ENCODE measurements at regions not wholly inside any gene's neighbourhood (a gene's known extent, or its start where the extent isn't known, plus 50 kb on each side); places are given as distances from the start of the nearest gene placed in this dataset.

DNA sequence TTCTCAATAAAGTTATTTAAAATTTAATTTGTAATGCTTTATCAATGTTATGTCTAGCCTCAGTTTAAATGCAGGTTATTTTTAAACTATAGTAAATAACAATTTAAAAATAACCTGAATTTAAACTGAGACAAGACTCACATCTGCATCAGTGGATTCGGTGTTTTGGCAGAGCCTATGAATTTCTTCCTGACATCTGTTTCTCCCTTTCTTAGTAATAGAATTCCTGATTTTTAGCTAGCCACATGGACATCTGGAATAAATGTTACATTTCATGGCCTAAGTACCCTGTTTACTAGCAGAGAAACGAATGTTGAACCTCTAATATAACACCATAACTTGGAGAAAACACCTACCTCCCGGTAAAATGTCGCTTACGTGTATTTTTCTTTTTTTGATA, 1141.6 kb upstream of the ADGRL2 start:
- H3K27ac ChIP-seq (ENCODE audit: low read depth in 1 of 2, low read length in 2 of 2): no peak overlapping the region
- intact Hi-C loops (cut with DNase I, micrococcal nuclease): no loop called here
- Mint-ChIP-seq H3K4me1 (ENCODE audit: low read depth) (no peaks in the 10 kb centered on the region), H3K9me3 (peaks cover 21% of the 10 kb centered on the region), H3K27ac (no peak overlapping the region), H3K36me3 (ENCODE audit: low read depth) (no peaks in the 10 kb centered on the region), H3K27me3 (no peaks in the 10 kb centered on the region), H3K4me3 (no peak overlapping the region)
- no peaks in the 10 kb centered on the region for H3K4me1 ChIP-seq (ENCODE audit: insufficient read depth, low read length)
- DNase-seq (no peak), ATAC-seq (ENCODE audit: poor library complexity) (no peak)
- ChIA-PET POLR2A (no interaction called here), CTCF (no interaction called here)
- no peaks in the 10 kb centered on the region for H3K9me3 ChIP-seq (ENCODE audit: control insufficient read depth in 1 of 2, insufficient read depth in 1 of 2, low read length in 2 of 2)
- no peak overlapping the region for H3K4me3 ChIP-seq (ENCODE audit: low read length)
- no peaks in the 10 kb centered on the region for H3K27me3 ChIP-seq (ENCODE audit: control insufficient read depth in 1 of 2, insufficient read depth in 2 of 2, low read length in 2 of 2)
- H3K36me3 ChIP-seq (ENCODE audit: insufficient read depth, low read length): no peaks in the 10 kb centered on the region
- TF ChIP-seq, protein P1, sequence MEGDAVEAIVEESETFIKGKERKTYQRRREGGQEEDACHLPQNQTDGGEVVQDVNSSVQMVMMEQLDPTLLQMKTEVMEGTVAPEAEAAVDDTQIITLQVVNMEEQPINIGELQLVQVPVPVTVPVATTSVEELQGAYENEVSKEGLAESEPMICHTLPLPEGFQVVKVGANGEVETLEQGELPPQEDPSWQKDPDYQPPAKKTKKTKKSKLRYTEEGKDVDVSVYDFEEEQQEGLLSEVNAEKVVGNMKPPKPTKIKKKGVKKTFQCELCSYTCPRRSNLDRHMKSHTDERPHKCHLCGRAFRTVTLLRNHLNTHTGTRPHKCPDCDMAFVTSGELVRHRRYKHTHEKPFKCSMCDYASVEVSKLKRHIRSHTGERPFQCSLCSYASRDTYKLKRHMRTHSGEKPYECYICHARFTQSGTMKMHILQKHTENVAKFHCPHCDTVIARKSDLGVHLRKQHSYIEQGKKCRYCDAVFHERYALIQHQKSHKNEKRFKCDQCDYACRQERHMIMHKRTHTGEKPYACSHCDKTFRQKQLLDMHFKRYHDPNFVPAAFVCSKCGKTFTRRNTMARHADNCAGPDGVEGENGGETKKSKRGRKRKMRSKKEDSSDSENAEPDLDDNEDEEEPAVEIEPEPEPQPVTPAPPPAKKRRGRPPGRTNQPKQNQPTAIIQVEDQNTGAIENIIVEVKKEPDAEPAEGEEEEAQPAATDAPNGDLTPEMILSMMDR (IDR thresholded peaks at IDR 0.05): no peak

DNA sequence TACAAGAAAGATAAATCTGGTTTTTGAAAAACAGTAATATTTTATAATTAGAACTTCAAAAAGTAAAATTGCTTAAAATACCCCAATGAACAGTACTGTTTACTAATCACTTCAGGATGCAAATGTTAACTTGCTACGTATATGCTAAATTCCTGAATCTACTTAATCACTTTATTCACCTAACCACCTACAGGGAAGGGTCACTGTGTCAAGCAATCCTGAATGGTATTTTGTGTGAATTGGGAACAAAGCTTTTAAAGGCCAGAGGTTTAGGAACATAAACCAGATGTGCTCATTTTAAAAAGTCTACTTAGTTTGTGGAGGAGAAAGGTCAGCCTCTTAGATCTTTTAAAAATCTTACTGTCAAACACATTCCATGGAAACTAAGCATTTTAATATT, 1143.0 kb upstream of the ADGRL2 start:
- ATAC-seq (ENCODE audit: poor library complexity): no peak
- TF ChIP-seq, protein P1 (IDR thresholded peaks at IDR 0.05): no peak
- no peaks in the 10 kb centered on the region for H3K36me3 Mint-ChIP-seq (ENCODE audit: low read depth)

DNA sequence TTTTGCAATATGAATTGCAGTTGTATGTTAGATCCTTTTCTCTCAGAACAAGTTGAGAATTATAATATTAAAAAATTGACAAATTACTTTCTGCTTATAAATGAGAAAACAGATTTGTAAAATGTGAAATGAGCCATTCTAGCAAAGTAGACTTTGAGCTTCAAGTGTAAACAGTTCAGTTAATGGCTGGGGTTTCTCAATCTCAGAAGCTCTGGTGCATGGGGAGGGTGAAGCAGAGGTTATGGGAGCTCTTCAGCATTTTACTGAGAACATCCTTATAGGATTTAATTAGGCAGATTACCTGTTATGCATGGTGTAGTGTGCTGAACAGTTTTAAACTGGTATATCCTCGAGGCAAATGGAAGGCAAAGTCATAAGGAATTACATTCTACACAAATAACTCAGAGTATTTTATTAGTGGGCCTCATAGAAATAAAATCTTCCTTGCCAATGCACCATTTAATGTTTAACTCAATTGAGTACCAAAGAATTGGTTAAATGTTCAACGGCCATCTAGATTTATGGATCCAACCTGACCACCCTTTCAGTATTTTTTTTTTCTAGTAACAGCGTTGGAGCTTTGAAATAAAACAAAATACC, 1143.6 kb upstream of the ADGRL2 start:
- no peaks in the 10 kb centered on the region for H3K36me3 ChIP-seq (ENCODE audit: insufficient read depth, low read length)
- TF ChIP-seq, protein P1 (IDR thresholded peaks at IDR 0.05): no peak
- POLR2A ChIA-PET: interaction anchor here (0.9 kb wide), 1 partner anchor 11 kb away, joined by 3 read pairs; no protein-coding TSS in a partner anchor
- Mint-ChIP-seq H3K4me1 (ENCODE audit: low read depth) (no peaks in the 10 kb centered on the region), H3K4me3 (no peak overlapping the region), H3K9me3 (peaks cover 21% of the 10 kb centered on the region), H3K36me3 (ENCODE audit: low read depth) (no peaks in the 10 kb centered on the region), H3K27me3 (no peaks in the 10 kb centered on the region), H3K27ac (no peak overlapping the region)
- H3K9me3 ChIP-seq (ENCODE audit: control insufficient read depth in 1 of 2, insufficient read depth in 1 of 2, low read length in 2 of 2): peaks cover 0 to 5% of the 10 kb centered on the region in 2 experiments
- intact Hi-C loops (cut with DNase I, micrococcal nuclease): no loop called here
- no peaks in the 10 kb centered on the region for H3K27me3 ChIP-seq (ENCODE audit: control insufficient read depth in 1 of 2, insufficient read depth in 2 of 2, low read length in 2 of 2)
- H3K4me1 ChIP-seq (ENCODE audit: insufficient read depth, low read length): no peaks in the 10 kb centered on the region
- no peak overlapping the region for H3K4me3 ChIP-seq (ENCODE audit: low read length)
- CTCF ChIA-PET: no interaction called here
- H3K27ac ChIP-seq (ENCODE audit: low read depth in 1 of 2, low read length in 2 of 2): no peak overlapping the region
- ATAC-seq (ENCODE audit: poor library complexity): no peak
- no peak for DNase-seq

More for the DNA sequence above, 1143.0 kb upstream of the ADGRL2 start:
- Mint-ChIP-seq H3K27me3 (no peaks in the 10 kb centered on the region), H3K4me3 (no peak overlapping the region), H3K4me1 (ENCODE audit: low read depth) (no peaks in the 10 kb centered on the region), H3K27ac (no peak overlapping the region), H3K9me3 (peaks cover 24% of the 10 kb centered on the region)
- no peaks in the 10 kb centered on the region for H3K27me3 ChIP-seq (ENCODE audit: control insufficient read depth in 1 of 2, insufficient read depth in 2 of 2, low read length in 2 of 2)
- no peaks in the 10 kb centered on the region for H3K36me3 ChIP-seq (ENCODE audit: insufficient read depth, low read length)
- H3K27ac ChIP-seq (ENCODE audit: low read depth in 1 of 2, low read length in 2 of 2): no peak overlapping the region
- no peaks in the 10 kb centered on the region for H3K4me1 ChIP-seq (ENCODE audit: insufficient read depth, low read length)
- peaks cover 0 to 5% of the 10 kb centered on the region in 2 experiments for H3K9me3 ChIP-seq (ENCODE audit: control insufficient read depth in 1 of 2, insufficient read depth in 1 of 2, low read length in 2 of 2)
- ChIA-PET POLR2A (no interaction called here), CTCF (no interaction called here)
- DNase-seq: no peak
- no peak overlapping the region for H3K4me3 ChIP-seq (ENCODE audit: low read length)
- intact Hi-C loops (cut with DNase I, micrococcal nuclease): no loop called here
